Effector memory CD4-positive, alpha-beta T cell (primary cell): ENCODE measurements at regions not wholly inside any gene's neighbourhood (a gene's known extent, or its start where the extent isn't known, plus 50 kb on each side); places are given as distances from the start of the nearest gene placed in this dataset.

ENCODE experiments used
- DNase-seq, 3 donors: peaks; one replicate each; pipeline ENCODE4 v3.0.0-alpha.2; 2020
- H3K27ac ChIP-seq: 2 replicates; pipeline ENCODE4 v1.7.0; 2013; ENCODE audit warnings: mild to moderate bottlenecking, low read length, moderate library complexity; ENCODE audit not compliant: insufficient read depth, poor library complexity, severe bottlenecking
- H3K27me3 ChIP-seq: replicated peaks from 2 replicates; pipeline ENCODE4 v1.7.0; 2013; ENCODE audit warnings: mild to moderate bottlenecking, low read length; ENCODE audit not compliant: insufficient read depth, control insufficient read depth, poor library complexity, severe bottlenecking
- H3K36me3 ChIP-seq: 2 replicates; pipeline ENCODE4 v1.7.0; 2013; ENCODE audit warnings: mild to moderate bottlenecking, low read length, moderate library complexity; ENCODE audit not compliant: control insufficient read depth, insufficient read depth
- H3K4me1 ChIP-seq: 2 replicates; pipeline ENCODE4 v1.7.0; 2013; ENCODE audit warnings: low read length, mild to moderate bottlenecking; ENCODE audit not compliant: control insufficient read depth, insufficient read depth, poor library complexity, severe bottlenecking
- H3K4me3 ChIP-seq: 2 replicates; pipeline ENCODE4 v1.7.0; 2013; ENCODE audit warnings: low read length, low read depth, mild to moderate bottlenecking; ENCODE audit not compliant: insufficient read depth, poor library complexity, severe bottlenecking
- H3K9me3 ChIP-seq: 2 replicates; pipeline ENCODE4 v1.7.0; 2013; ENCODE audit warnings: mild to moderate bottlenecking, low read length, moderate library complexity; ENCODE audit not compliant: control insufficient read depth

- no peak overlapping the region for H3K4me3 ChIP-seq
- DNase-seq = no peak
- no peaks in the 10 kb centered on the region for H3K9me3 ChIP-seq
- no peak overlapping the region for H3K27ac ChIP-seq
- H3K36me3 ChIP-seq = no peaks in the 10 kb centered on the region
- H3K4me1 ChIP-seq = no peaks in the 10 kb centered on the region
- no peaks in the 10 kb centered on the region for H3K27me3 ChIP-seq
Observed at GRCh38 chr13:73177017-73177416, 118.2 kb downstream of the KLF5 start.

GRCh38 chr13:73174521-73175010 is 115.8 kb downstream of the KLF5 start:
- Histone ChIP-seq H3K4me3 (no peak overlapping the region), H3K9me3 (no peaks in the 10 kb centered on the region), H3K4me1 (no peaks in the 10 kb centered on the region), H3K27me3 (no peaks in the 10 kb centered on the region), H3K36me3 (no peaks in the 10 kb centered on the region), H3K27ac (no peak overlapping the region)
- no peak for DNase-seq

GRCh38 chr13:73173279-73173811 is 114.5 kb downstream of the KLF5 start:
- Histone ChIP-seq H3K27me3 (no peaks in the 10 kb centered on the region), H3K27ac (no peak overlapping the region), H3K9me3 (no peaks in the 10 kb centered on the region), H3K4me3 (no peak overlapping the region), H3K36me3 (no peaks in the 10 kb centered on the region), H3K4me1 (no peaks in the 10 kb centered on the region)
- DNase-seq = no peak

GRCh38 chr13:73171926-73172325 is 113.1 kb downstream of the KLF5 start:
- DNase-seq = no peak
- Histone ChIP-seq H3K27ac (no peak overlapping the region), H3K9me3 (no peaks in the 10 kb centered on the region), H3K27me3 (no peaks in the 10 kb centered on the region), H3K36me3 (no peaks in the 10 kb centered on the region), H3K4me1 (no peaks in the 10 kb centered on the region), H3K4me3 (no peak overlapping the region)

- Histone ChIP-seq H3K36me3 (no peaks in the 10 kb centered on the region), H3K9me3 (no peaks in the 10 kb centered on the region), H3K4me3 (no peak overlapping the region), H3K27ac (no peak overlapping the region), H3K4me1 (no peaks in the 10 kb centered on the region), H3K27me3 (no peaks in the 10 kb centered on the region)
- DNase-seq = no peak
Observed at GRCh38 chr13:73171271-73171682, 112.5 kb downstream of the KLF5 start.

- Histone ChIP-seq H3K4me3 (no peak overlapping the region), H3K4me1 (no peaks in the 10 kb centered on the region), H3K27me3 (no peaks in the 10 kb centered on the region), H3K27ac (no peak overlapping the region), H3K36me3 (no peaks in the 10 kb centered on the region), H3K9me3 (no peaks in the 10 kb centered on the region)
- no peak for DNase-seq
Observed at GRCh38 chr13:73169971-73170370, 111.2 kb downstream of the KLF5 start.

GRCh38 chr13:73168953-73169401 is 110.2 kb downstream of the KLF5 start:
- H3K4me1 ChIP-seq = no peaks in the 10 kb centered on the region
- H3K4me3 ChIP-seq = no peak overlapping the region
- no peaks in the 10 kb centered on the region for H3K27me3 ChIP-seq
- H3K36me3 ChIP-seq = no peaks in the 10 kb centered on the region
- H3K27ac ChIP-seq = no peak overlapping the region
- no peaks in the 10 kb centered on the region for H3K9me3 ChIP-seq
- no peak for DNase-seq

- no peak for DNase-seq
- Histone ChIP-seq H3K27ac (no peak overlapping the region), H3K4me3 (no peak overlapping the region), H3K27me3 (no peaks in the 10 kb centered on the region), H3K4me1 (no peaks in the 10 kb centered on the region), H3K9me3 (no peaks in the 10 kb centered on the region), H3K36me3 (no peaks in the 10 kb centered on the region)
Observed at GRCh38 chr13:73168226-73168952, 109.6 kb downstream of the KLF5 start.

- no peak overlapping the region for H3K4me3 ChIP-seq
- H3K27me3 ChIP-seq = no peaks in the 10 kb centered on the region
- no peaks in the 10 kb centered on the region for H3K4me1 ChIP-seq
- no peak overlapping the region for H3K27ac ChIP-seq
- DNase-seq = no peak
- H3K9me3 ChIP-seq = no peaks in the 10 kb centered on the region
- H3K36me3 ChIP-seq = no peaks in the 10 kb centered on the region
Observed at GRCh38 chr13:73167028-73167820, 108.4 kb downstream of the KLF5 start.

GRCh38 chr13:73166204-73166603 is 107.4 kb downstream of the KLF5 start:
- DNase-seq = no peak
- H3K27ac ChIP-seq = no peak overlapping the region
- no peaks in the 10 kb centered on the region for H3K9me3 ChIP-seq
- H3K4me3 ChIP-seq = no peak overlapping the region
- H3K27me3 ChIP-seq = no peaks in the 10 kb centered on the region
- no peaks in the 10 kb centered on the region for H3K36me3 ChIP-seq
- H3K4me1 ChIP-seq = no peaks in the 10 kb centered on the region
